Hindlimb muscle (tissue), 1 donor: ENCODE measurements at regions not wholly inside any gene's neighbourhood (a gene's known extent, or its start where the extent isn't known, plus 50 kb on each side); places are given as distances from the start of the nearest gene placed in this dataset.
"Not testable (repeated sequence)": the region's sequence is repeated elsewhere in the genome, so short reads cannot be mapped to it uniquely, and the experiment has no call there.

Experiments
- DNase-seq: peaks from one replicate; pipeline ENCODE4 v3.0.0-alpha.2; 2013

- DNase-seq, result no peak
Observed at GRCh38 chr19:28585796-28586195, 627.2 kb downstream of the UQCRFS1 start.

- DNase-seq, result no peak
Observed at GRCh38 chr19:28583713-28584112, 629.2 kb downstream of the UQCRFS1 start.

- DNase-seq, result no peak
Observed at GRCh38 chr19:28583242-28583641, 629.7 kb downstream of the UQCRFS1 start.

- DNase-seq, result no peak
Observed at GRCh38 chr19:28582796-28583195, 630.2 kb downstream of the UQCRFS1 start.

GRCh38 chr19:28582344-28582743, 630.6 kb downstream of the UQCRFS1 start:
- DNase-seq, result no peak

- DNase-seq, result no peak
Observed at GRCh38 chr19:28581468-28581770, 631.5 kb downstream of the UQCRFS1 start.

- no peak for DNase-seq
Observed at GRCh38 chr19:28578786-28579505, 634.0 kb downstream of the UQCRFS1 start.

- no peak for DNase-seq
Observed at GRCh38 chr19:28578208-28578607, 634.7 kb downstream of the UQCRFS1 start.

- no peak for DNase-seq
Observed at GRCh38 chr19:28577666-28578065, 635.3 kb downstream of the UQCRFS1 start.

GRCh38 chr19:28577233-28577632, 635.7 kb downstream of the UQCRFS1 start:
- no peak for DNase-seq

GRCh38 chr19:28575816-28576215, 637.1 kb downstream of the UQCRFS1 start:
- no peak for DNase-seq

GRCh38 chr19:28575312-28575711, 637.6 kb downstream of the UQCRFS1 start:
- not testable (repeated sequence) for DNase-seq

- no peak for DNase-seq
Observed at GRCh38 chr19:28574212-28574611, 638.7 kb downstream of the UQCRFS1 start.

GRCh38 chr19:28569132-28570131, 643.5 kb downstream of the UQCRFS1 start:
- no peak for DNase-seq

GRCh38 chr19:28567834-28568233, 645.1 kb downstream of the UQCRFS1 start:
- no peak for DNase-seq

GRCh38 chr19:28563964-28564921, 648.7 kb downstream of the UQCRFS1 start:
- no peak for DNase-seq

GRCh38 chr19:28560786-28561185, 652.2 kb downstream of the UQCRFS1 start:
- DNase-seq, result no peak

GRCh38 chr19:28558783-28559182, 654.2 kb downstream of the UQCRFS1 start:
- no peak for DNase-seq

- DNase-seq, result no peak
Observed at GRCh38 chr19:28556371-28556770, 656.6 kb downstream of the UQCRFS1 start.

- DNase-seq, result no peak
Observed at GRCh38 chr19:28555317-28555716, 657.6 kb downstream of the UQCRFS1 start.

- DNase-seq, result no peak
Observed at GRCh38 chr19:28554321-28555091, 658.4 kb downstream of the UQCRFS1 start.

GRCh38 chr19:28553764-28554163, 659.2 kb downstream of the UQCRFS1 start:
- no peak for DNase-seq
